GM18498 (cell line): ENCODE measurements at regions not wholly inside any gene's neighbourhood (a gene's known extent, or its start where the extent isn't known, plus 50 kb on each side); places are given as distances from the start of the nearest gene placed in this dataset.

ENCODE experiments used
- ATAC-seq: cut with Tn5 transposase; IDR thresholded peaks from one replicate; pipeline ENCODE4 v1.9.1; 2021; ENCODE audit warnings: mild to moderate bottlenecking, moderate library complexity; ENCODE audit not compliant: unreplicated experiment

GRCh38 chr15:35723852-35724251 lies 177.9 kb upstream of the DPH6 start:
- no peak for ATAC-seq

- ATAC-seq, result no peak
These were observed 178.7 kb upstream of the DPH6 start for GRCh38 chr15:35724626-35725025.

GRCh38 chr15:35725353-35725752 lies 179.4 kb upstream of the DPH6 start:
- no peak for ATAC-seq

GRCh38 chr15:35727627-35728026 lies 181.7 kb upstream of the DPH6 start:
- ATAC-seq, result no peak

GRCh38 chr15:35728219-35728940 lies 182.4 kb upstream of the DPH6 start:
- ATAC-seq, result no peak

GRCh38 chr15:35736150-35736549 lies 190.2 kb upstream of the DPH6 start:
- ATAC-seq, result no peak

GRCh38 chr15:35737441-35737840 lies 191.5 kb upstream of the DPH6 start:
- no peak for ATAC-seq

- ATAC-seq, result no peak
These were observed 192.4 kb upstream of the DPH6 start for GRCh38 chr15:35738370-35738769.

- ATAC-seq, result no peak
These were observed 194.8 kb upstream of the DPH6 start for GRCh38 chr15:35740761-35741160.

GRCh38 chr15:35741395-35741794 lies 195.4 kb upstream of the DPH6 start:
- no peak for ATAC-seq

- no peak for ATAC-seq
These were observed 195.9 kb upstream of the DPH6 start for GRCh38 chr15:35741881-35742280.

- ATAC-seq, result no peak
These were observed 197.4 kb upstream of the DPH6 start for GRCh38 chr15:35743321-35743720.

- ATAC-seq, result no peak
These were observed 200.2 kb upstream of the DPH6 start for GRCh38 chr15:35746121-35746520.

- ATAC-seq, result no peak
These were observed 202.1 kb upstream of the DPH6 start for GRCh38 chr15:35748105-35748504.

- ATAC-seq, result no peak
These were observed 204.1 kb upstream of the DPH6 start for GRCh38 chr15:35750051-35750450.

GRCh38 chr15:35751413-35752133 lies 205.6 kb upstream of the DPH6 start:
- ATAC-seq, result peak; percentile 70

- ATAC-seq, result no peak
These were observed 206.1 kb upstream of the DPH6 start for GRCh38 chr15:35752134-35752466.

GRCh38 chr15:35753486-35753885 lies 207.5 kb upstream of the DPH6 start:
- no peak for ATAC-seq

- ATAC-seq, result no peak
These were observed 209.4 kb upstream of the DPH6 start for GRCh38 chr15:35755237-35755802.

- no peak for ATAC-seq
These were observed 210.7 kb upstream of the DPH6 start for GRCh38 chr15:35756623-35757022.

- no peak for ATAC-seq
These were observed 211.4 kb upstream of the DPH6 start for GRCh38 chr15:35757361-35757760.

GRCh38 chr15:35757765-35758164 lies 211.8 kb upstream of the DPH6 start:
- no peak for ATAC-seq
